C1 segment of cervical spinal cord (tissue), 14 donors: ENCODE measurements at regions not wholly inside any gene's neighbourhood (a gene's known extent, or its start where the extent isn't known, plus 50 kb on each side); places are given as distances from the start of the nearest gene placed in this dataset.
"Not testable (repeated sequence)": the region's sequence is repeated elsewhere in the genome, so short reads cannot be mapped to it uniquely, and the experiment has no call there.

Experiments
- DNase-seq, 14 donors: peaks; one replicate each; lab custom pipeline; 2025; lab: John Stamatoyannopoulos, UW

DNA sequence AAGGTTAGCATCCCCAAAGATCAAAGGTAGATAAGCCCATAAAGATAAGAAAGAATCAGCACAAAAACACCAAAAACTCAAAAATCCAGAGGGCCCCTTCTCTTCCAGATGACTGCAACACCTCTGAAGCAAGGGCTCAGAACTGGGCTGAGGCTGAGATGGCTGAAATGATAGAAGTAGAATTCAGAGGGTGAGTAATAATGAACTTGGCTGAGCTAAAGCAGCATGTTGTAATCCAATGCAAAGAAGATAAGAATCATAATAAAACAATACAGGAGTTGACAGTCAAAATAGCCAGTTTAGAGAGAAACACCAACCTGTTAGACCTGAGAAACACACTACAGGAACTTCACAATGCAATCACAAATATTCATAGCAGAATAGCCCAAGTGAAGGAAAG, 406.9 kb upstream of the CXADR start:
- no peak for DNase-seq

DNA sequence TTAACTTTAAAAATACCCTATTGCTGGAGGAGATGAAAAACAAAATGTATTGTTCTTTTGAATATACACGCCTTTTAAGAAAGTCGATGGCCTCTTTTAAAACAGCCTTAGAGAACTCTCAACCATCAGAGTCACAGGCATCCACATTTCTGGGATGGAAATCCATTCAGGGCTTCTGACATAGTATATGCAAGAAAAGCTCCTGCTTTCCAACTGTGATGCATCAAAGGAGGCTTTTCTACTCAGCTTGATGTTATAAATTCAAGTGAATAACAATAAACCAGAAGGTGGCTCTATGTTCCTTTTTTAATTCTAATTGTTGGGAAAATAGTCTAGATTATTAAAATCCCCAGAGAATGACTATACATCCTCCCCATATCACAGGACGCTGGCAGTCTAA, 398.8 kb upstream of the CXADR start:
- no peak for DNase-seq

DNA sequence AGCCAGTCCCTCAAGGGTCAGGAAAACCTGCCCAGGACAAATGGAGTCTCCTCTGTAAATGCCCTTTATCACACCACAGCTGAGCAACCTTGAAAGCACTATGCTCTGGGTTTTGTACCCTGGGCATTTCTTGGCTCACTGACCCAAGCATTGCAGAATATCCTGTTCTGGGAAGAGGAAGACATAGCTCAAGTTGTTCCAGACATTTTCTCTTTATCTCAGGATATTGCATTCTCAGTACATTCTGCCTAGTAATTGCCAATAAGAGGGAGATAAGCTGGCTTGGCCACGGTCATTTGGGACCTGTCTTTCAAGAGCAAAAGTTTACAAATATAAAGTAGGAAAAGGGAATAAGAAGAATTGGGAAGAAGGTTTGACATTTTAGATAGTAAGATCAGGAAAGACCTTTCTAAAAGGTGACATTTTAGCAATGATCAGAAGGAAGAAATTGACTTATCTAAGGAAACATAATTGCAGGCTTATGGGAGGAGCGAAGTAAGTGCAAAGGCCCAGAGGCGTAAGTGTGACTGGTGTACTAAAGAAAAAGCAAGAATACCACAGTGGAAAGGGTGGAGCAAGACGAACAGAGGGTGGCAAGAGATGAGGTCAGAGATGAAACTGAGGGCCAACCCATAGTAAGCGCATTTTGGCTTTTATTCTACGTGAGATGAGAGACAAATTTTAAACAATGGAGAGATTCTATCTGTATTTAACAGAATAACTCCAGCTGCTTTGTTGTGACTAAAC, 394.0 kb upstream of the CXADR start:
- no peak for DNase-seq

DNA sequence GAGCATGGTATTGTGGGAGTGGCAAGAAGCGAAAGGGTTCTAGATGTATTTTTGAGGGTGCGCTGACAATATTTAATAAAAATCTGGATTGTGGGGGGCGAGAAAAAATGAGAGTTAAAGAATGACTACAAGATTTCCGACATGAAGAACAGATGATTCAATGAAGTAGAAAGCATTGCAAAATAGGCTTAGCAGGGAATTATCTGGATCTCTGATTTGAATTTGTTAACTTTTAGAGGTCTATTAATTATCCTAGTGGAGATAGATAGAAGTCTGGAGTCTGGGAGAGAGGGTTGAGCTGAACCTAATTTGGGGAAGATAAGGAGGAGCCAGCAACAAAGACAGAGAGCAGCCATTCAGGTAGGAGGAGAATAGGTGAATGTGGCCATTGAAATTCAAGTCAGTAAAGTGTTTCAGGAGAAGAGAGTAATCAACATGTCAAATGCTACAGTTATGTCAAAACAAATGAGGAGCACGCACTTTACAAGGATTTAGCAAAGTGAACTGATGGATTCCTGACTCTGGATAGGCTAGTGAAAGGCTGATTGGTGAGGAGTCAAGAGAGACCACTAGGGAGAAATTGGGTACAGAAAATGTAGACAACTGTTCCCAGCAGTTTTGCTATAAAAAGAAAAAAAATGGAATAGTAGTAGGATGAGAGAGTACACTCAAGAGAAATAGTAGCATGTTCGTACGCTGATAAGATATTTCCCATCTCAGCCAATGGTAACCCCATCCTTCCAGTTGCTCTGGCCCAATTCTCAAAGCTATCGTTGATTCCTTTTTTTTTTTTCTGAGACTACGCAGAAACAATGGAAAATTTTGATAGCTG, 393.2 kb upstream of the CXADR start:
- no peak for DNase-seq

DNA sequence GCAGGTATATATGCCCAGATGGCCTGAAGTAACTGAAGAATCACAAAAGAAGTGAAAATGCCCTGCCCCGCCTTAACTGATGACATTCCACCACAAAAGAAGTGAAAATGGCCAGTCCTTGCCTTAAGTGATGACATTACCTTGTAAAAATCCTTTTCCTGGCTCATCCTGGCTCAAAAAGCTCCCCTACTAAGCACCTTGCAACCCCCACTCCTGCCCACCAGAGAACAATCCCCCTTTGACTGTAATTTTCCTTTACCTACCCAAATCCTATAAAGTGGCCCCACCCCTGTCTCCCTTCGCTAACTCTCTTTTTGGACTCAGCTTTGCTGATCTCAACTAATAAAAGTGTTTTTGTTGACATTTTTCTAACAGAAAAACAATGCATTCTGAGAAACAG, 385.4 kb upstream of the CXADR start:
- DNase-seq: not testable (repeated sequence)

DNA sequence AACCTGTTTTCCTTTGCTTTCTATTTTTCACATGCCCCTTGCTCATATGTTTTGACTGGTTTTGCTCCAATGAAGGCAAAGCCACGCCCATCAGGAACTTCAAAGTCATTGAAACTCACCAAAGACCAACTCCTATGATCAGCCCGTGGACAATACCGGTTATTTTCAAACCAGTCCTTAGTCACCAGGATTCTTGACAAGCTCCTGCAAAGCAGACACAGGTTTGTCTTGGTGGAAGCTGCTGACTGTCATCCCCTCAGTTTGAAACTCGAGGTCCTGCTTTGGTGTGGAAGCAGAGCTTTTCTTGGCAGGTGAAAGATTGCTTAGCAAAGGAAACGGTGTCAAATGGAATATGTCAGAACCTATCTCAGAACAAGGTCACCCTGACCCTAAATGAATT, 384.7 kb upstream of the CXADR start:
- DNase-seq: no peak

DNA sequence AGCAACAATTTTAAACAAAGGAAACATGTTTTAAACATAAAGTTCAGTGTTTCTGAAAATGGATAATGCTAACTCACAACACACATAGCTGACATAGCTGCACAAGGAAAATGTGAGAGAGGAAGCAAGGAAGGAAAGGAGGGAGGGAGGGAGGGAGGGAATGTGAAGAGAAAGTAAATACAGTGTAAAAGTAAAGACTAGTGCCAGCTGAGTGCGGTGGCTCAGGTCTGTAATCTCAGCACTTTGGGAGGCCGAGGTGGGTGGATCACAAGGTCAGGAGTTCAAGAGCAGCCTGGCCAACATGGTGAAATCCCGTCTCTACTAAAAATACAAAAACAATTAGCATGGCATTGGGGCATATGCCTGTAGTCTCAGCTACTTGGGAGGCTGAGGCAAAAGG, 373.7 kb upstream of the CXADR start:
- not testable (repeated sequence) for DNase-seq

DNA sequence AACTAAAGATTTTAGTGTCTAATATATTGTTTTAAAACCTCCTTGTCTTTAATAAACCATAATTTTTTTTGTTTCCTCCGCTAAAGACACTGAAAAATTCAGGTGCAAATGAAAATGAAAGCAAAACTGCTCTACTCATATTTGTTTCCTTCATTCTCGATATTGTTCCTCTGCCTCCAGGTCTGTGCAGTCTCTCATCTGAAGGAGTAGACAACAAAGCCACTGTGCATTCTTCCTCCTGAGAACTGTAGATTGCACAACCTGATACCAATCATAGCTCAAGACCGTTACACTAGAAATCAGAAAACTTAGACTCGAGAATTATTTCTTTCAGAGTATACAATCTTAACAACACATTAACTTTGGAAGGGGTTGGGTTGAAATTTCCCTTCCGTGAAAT, 373.1 kb upstream of the CXADR start:
- DNase-seq: no peak

DNA sequence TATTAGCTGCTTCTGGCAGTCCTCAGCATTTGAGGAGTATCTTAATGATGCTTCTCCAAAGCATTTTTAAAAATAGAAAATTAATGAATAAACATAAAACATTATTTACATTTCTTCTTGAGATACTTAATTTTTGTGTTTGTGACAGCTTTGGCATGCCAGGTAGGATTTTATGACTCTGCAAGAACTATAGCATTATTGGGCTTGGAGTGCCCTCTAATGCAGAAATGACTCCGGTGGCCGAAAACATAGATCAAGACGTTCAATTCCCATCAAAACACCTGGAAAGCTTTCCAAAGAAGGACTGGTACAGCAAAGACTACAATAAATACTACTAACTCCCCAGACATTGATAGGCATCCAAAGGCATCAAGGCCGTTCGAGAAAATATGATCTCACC, 366.4 kb upstream of the CXADR start:
- DNase-seq: no peak

DNA sequence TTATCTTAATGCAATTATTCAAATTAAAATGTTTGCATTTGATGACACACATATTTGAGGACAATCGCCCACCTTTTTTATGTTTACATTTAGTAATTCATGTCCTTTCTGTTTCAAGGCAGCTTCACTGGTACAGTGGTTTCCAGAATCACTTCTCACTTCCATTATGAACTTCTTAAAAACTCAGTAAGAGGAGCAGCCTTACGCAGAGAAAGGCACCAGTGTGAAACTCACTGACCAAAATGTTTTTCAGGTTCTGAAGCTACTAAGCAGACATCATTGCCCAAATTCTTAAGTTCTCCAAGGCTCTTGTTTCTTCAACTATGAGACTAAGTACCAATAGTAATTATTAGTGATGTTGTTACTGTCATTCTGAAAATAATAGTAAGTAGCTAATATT, 353.1 kb upstream of the CXADR start:
- no peak for DNase-seq

DNA sequence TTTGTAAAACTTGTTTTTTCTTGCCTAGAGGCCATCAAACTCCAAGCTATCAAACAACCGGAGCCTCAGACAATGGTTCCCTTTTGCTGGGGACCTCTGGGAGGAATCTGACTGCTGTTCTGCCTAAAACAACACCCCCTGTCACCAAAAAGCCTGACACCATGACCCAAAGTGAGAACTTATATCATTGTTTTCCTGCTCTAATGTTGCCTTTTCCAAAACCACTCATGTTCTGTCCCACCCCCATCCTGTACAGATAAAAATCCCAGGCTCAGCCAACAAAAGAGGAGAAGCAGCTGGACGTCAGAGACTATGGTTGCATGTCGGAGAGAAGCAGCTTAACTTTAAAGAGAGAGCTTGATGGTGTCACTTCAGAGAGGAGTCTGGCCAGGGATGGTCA, 327.2 kb upstream of the CXADR start:
- DNase-seq: no peak

DNA sequence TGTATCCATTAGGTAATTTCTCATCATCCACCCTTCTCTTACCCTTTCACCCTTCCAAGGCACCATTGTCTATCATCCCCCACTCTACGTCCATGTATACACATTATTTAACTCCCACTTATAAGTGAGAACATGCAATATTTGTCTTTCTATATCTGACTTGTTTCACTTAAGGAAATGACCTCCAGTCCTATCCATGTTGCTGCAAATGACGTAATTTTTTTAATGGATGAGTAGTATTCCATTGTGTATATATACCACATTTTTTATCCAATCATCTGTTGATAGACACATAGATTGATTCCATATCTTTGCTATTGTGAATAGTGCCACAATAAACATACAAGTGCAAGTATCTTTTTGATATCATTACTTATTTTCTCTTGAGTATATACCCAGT, 322.9 kb upstream of the CXADR start:
- DNase-seq: no peak

DNA sequence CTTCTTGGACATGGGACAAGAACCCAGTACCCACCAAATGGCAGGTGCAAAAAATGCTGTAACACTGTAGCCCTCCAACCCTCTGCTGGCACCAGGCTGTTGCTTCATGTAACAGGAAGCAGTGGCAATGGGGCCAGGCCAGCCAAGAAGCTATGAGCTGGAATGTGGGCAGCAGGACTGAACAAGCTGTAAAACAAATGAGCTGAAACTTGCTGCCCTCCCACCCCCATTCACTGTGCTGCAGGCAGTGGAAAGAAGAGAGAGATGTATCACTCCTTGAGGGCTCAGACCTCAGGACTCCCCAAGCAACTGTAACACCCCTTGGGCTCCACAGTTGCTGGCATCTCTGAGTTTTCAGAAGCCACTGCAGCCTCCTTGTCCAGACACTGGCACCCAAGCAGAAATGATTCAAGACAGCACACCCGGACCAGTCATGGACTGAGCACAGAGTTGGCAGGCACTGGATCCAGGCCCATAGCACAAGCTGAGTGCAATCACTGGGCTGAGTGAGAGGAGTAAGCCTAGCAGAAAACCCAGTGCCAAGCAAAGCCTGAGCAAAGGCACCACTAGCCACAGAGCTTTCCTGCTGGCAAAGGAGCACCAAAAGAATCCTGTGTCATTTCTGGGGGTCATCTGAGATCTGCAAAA, 321.4 kb upstream of the CXADR start:
- no peak for DNase-seq

DNA sequence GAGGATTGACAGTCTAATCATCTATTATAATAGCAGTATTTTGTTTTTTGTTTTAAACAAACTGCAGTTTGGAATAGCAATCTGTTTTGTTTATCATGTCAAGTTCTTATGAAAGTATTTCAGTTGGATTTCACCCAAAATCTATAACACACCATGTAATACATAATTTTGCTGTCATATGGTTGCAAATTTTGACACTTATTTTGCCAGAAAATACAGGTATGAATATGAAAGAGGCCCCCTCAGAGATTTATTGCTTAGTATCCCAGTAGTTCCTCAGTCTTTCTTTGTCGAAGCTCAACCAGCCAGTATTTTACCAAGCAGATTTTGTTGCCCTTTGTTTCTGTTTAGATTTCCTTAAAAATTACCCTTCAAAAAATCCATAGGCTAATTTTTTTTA, 317.5 kb upstream of the CXADR start:
- DNase-seq: no peak

DNA sequence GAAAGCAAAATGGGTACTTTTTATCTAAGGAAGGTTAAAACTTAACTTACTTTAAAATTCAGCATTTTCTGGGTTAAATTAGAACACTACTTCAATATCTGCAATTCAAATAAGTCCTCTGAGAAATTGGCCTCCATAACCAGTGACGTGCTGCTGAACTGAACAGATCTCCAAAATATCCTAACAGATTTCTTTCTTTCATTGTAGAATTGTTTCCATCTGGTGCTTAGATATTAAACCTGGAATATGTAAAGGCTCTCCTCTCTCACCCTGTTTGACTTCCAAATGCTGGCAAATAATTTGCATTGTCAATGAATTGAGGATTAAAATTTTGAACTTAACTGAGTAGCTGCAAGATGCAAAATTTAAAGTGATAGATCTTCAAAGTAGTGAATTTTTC, 316.9 kb upstream of the CXADR start:
- DNase-seq: no peak

DNA sequence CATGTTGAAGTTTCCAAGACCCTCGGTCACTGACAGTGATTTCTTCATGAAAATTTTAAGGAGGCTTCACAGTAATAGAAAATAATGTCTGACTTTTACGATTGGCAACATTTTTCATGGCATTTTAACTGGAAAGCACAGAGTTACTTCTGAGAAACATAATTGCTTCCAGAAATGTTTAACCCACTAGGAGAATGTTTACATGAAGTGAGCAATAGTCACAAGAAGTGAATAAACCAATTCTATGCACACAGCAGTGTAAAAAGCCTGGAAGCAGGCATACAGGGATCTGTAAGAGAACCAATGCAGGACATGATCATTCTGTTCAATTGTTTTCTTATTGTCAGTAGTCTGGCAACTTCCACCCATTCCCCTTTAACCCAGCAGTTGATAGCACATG, 316.2 kb upstream of the CXADR start:
- no peak for DNase-seq

DNA sequence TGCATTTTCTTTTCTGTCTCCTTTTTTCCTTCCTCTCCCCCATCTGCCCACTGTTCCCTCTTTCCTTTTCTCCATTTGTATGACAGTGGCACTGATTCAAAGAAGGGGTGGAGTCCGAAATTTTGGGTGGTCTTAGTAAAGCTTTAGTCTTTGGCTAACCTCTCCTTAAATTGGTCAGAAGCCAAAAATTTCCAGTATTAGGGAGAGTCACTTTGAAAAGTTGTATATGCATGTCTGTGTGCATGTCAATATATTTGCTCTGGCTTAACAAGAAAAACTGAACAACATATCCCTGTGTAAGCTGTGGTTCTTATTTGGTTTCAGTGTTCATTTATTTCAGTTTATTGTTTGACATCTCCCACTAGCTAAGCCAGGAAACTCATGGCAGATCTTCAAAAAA, 314.8 kb upstream of the CXADR start:
- DNase-seq: no peak

DNA sequence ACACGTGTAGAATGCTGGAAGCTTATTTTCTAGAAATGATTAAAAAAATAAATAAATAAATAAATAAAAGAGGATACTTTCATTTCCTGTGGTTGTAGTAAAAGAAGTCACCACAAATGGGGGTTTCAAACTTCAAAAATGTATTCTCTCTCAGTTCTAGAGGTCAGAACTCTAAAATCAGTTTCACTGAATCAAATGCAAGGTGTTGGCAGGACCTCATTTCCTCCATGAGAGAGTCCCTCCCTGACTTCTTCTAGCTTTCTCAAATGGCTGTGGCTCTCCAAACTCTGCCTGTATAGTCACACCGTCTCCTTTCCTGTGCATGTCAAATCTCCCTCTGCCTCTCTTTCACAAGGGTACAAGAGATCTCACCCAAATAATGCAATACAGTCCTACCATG, 312.6 kb upstream of the CXADR start:
- no peak for DNase-seq

DNA sequence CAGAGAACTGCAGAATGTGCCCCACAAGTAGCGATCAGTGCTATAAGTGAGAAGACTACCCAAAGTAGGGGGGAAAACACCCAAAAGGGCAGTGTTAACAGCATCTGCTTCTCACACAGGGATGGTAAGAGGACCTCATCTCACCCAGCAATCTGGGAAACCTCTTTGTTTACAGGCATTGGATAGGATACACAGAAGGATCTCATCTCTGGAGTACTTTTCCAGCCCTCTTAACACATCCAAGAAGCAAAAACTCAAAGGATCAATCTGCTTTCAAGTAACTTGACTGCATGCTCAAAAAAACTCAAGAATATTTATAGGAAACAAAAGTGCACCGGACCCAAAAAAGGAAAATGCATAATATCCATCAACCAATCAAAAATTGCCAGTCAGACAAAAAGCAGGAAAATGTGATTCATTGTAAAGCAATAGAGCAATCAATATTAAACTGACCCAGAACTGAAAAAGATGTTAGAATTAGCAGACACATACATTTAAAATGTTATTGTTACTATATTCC, 311.0 kb upstream of the CXADR start:
- DNase-seq: no peak

DNA sequence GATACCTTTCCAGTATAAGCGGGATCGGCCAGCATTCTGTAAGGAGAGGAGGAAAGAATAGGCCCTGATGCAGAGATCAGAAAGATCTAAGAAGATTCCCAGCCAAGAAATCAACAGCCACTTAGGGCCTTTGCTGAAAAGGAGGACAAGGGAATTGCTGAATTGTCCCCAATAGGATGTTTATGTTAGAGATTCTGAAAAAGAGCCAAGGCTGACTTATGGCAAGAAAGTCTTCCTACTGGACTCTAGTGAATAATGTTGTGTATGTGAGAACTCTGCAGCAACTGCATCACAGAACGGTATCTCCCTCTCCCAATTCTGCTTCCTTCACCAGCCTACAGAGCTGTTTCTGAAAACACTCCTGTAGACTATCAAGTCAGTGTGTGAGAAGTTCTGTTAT, 298.0 kb upstream of the CXADR start:
- no peak for DNase-seq

DNA sequence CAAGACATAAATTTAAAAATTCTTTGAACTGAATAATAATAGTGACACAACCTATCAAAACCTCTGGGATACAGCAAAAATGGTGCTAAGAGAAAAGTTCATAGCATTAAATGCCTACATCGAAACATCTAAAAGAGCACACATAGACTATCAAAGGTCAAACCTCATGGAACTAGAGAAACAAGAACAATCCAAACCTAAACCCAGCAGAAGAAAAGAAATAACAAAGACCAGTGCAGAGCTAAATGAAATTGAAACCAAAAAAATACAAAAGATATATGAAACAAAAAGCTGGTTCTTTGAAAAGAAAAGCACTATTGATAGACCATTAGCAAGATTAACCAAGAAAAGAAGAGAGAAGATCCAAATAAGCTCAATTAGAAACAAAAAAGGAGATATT, 293.8 kb upstream of the CXADR start:
- DNase-seq: not testable (repeated sequence)

DNA sequence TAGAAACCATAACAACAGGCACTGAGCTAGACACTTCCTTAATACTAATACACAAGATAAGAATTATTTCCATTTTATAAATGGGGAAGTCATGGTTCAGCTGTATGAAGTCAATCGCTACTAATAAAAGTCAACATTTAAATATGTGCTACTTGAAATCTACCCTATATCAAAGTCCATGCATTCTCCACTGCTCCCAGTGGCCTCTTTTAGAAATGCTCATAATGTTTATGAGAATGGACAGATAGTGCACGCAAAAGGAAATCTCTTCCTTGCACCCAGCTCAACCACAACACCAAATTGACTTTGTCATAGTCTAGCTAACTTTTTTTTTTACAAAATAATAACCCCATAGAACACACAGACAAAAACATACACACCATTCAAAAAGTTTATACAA, 281.7 kb upstream of the CXADR start:
- DNase-seq: no peak

DNA sequence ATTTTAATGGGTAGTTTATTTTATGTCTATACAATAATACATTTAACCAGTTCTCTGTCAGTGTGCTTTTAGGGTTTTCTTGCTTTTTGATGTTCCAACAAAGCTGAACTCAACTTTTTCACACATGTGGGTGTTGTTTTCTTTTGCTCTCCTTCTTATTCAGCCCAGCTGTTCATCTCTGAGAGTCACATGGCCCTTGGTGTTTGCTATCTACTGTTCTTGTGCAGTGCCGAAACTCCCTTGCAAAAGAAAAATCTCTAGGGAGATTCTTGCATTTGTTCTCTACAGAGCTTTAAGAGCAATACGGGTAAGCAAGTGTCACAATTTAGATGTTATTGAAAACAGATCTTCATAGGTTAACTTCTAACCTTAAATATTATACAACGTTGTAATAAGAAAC, 281.1 kb upstream of the CXADR start:
- DNase-seq: no peak
